Erythroblast (primary cell): ENCODE measurements at regions not wholly inside any gene's neighbourhood (a gene's known extent, or its start where the extent isn't known, plus 50 kb on each side); places are given as distances from the start of the nearest gene placed in this dataset.

Source experiments
- GATA1 ChIP-seq: IDR thresholded peaks from 2 replicates; pipeline ENCODE4 v1.6.1; 2011; ENCODE audit warnings: low read depth, mild to moderate bottlenecking, control low read depth, low read length, moderate library complexity
- POLR2A ChIP-seq: IDR thresholded peaks from 2 replicates; pipeline ENCODE4 v1.6.1; 2011; ENCODE audit warnings: mild to moderate bottlenecking, low read length

- TF ChIP-seq POLR2A (no peak), GATA1 (no peak)
Observed at GRCh38 chr20:17870086-17870740, 98.4 kb downstream of the SNX5 start.
